ENCODE measurements at regions not wholly inside any gene's neighbourhood (a gene's known extent, or its start where the extent isn't known, plus 50 kb on each side); places are given as distances from the start of the nearest gene placed in this dataset.

DNA sequence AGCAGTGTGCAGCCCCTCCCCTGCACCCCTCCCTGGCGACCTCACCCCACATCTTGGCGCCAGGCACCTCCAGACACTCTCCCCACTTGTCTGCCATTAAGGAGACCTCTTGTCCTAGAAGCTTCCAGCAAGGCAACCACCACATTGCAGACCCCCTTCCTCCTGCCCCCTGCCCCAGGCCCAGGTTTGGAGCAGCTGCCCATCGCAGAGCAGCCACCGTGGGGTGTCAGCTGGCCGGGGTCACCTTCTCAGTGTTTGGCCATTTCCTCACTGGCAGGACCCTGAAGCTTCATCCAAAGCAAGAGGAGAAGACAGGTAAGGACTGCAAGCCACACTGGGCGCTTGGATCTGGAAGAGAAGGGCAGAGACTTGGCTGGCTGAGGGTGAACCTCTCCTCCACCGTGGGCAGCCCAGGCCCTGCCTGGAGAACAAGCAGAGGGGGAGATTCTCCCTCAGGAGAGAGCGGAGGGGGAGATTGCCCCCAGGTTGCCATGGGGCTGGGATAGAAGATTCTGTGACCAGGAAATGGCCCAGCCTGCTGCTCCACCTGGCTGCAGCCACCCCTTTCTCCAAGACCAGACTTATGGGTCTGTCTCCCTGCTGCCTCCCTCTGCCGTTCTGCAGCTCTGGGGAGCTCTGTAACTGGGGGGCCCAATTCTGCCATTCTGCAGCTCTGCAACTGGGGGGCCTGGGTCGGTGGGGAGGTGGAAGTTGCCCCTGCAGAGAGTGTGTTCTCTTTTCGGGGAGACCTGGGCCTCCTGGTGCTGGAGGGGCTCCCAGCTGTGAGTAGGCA lies 72.9 kb upstream of the C14orf180 start:
- no peak for DNase-seq

DNA sequence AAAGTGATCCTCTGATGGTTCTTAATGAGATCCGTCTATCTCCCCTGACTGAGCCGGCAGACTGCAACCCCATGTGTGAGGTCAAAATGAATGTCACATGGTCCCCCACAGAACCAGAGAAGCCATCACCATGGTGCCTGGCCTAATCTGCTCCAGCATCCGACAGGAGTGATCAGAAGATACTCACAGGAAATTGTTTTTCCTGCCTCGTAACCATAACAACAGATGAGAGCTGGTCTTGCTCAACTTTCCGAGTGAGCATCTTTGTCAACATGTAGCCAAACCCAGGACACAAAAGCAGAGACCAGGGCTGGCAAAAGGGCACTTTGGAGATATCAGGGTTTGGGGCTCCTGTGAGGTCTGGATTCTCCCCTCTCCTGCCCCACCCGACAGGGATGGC lies 72.1 kb upstream of the C14orf180 start:
- no peak for DNase-seq

DNA sequence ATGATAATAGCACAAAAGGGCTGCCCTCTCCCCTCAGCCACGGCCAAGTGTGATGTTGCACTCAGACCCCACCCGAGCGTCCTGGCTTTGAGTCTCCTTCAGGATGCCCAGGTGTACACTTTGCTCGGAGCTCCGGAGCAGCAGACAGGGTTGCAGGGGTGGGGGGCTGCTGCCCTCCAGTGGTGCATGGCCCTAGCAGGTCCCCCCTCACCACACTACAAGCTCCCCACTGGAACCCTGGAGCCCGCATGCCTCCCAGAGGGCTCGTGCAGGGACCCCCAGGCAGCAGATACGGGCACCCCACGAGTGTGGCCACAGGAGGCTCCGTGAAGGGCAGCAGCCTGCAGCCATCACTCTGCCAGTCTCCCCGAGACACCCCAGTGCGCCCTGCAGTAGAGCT lies 69.9 kb upstream of the C14orf180 start:
- no peak for DNase-seq

DNA sequence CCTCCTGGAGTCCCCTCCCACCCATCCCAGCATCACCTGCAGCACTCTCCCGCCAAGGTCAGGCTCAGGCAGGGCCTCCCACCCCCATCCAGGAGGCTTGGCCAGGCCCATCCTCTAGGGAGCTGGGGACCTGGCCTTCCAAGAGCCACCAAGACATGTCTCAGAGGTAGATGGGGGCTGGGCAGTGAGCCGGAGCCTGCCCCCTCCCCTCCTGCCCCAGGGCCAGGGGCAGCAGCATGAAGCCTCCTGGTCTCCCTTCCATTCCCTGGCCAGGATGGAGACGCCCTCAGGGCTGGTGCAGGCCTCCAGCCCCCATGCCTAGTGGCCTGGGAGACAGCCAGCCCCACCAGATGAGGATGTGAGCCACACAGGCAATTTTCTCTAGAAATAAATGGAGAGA lies 69.3 kb upstream of the C14orf180 start:
- DNase-seq: no peak

DNA sequence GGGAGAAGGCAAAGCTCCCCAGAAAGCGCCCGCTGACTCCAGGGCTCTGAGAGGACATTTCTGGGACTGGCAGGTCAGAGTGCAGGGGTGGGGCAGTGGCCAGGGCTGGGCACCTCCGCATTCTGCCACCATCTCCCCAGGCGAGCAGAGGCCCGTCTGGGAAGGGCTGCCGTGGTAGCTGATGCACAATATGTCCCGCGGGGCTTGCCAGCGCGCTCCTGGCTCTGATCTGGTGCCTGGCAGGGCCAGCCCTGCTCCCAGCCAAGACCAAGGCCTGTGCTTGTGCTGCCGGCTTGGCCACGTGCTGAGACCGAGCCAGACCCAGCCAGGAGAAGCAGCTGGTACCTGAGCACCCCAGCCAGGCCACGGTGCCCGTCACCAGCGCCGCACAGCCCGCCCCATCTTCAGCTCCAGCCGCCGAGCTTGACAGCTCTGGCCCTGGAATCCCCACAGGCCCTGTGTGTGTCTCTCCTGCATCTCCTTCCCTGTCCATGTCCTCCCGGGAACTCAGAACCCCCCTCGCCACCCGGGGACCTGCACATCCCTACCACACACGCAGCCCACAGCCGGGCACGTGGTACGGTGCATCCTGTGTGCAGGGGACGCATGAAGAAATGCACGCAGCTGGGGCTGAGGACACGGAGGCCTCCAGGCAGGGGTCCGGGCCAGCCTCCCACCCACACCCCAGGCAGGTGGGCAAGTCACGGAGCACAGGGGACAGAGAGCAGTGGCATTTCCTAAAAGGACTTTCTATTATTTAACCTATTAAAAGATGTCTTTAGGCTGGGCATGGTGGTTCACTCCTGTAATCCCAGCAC lies 68.6 kb upstream of the C14orf180 start:
- DNase-seq: peak; percentile 17

DNA sequence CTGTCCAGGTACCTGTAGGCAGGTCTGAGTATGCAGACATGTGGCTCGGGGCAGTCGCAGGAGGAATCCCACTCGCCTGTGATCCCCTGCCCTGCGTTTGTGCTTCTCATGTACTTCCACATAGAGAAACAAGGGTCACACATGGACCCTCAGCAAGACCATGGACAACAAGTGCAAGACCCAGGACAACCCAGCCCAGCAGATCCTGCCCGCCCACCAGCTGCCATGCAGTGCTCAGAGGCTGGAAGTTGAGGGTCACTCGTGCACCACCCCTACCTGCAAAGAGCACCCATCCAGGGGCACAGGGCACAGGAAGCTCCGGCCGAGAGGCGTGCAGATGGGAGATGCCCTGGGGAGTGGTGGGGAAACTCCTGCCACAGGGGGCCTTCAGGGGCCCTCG lies 67.5 kb upstream of the C14orf180 start:
- no peak for DNase-seq

DNA sequence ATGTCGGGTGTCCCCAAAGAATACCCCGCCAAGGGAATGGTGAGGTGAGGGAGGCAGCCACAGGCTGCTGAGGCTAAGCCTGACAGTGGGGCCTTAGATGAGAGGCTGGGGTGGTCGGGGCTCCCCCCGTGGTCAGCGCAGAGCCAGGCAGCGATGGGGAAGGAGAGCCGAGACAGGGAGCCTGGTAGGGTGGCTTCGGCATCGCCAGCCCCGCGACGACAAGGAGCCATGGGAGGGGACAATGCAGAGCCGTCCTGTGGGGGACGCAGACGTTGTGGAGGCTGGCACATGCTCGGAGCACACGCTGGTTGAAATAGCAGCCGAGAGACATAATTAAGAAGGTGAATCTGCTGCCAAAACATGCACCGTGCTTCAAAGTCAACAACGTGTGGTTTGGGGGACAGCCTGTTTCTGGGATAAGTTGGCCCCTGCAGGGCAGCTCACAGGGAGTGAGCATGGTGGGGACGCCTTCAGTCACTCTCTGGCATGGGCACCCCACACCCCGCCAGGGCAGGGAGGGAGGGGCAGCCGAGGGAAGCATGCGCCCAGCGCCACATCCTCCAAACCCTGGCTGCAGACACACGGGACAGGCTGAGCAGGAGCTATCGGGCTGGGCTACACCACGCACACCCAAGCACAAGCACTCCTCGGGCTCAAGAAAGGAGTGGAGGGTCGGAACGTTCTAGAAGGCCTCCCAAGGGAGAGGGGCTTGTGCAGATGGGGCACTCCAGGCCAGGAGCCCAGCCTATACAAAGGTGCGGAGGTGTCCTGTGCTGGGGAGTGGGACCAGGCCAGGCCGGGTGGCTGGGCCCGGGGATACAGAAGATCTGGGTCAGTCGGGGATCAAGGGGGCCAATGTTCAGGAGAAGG lies 66.6 kb upstream of the C14orf180 start:
- no peak for DNase-seq

DNA sequence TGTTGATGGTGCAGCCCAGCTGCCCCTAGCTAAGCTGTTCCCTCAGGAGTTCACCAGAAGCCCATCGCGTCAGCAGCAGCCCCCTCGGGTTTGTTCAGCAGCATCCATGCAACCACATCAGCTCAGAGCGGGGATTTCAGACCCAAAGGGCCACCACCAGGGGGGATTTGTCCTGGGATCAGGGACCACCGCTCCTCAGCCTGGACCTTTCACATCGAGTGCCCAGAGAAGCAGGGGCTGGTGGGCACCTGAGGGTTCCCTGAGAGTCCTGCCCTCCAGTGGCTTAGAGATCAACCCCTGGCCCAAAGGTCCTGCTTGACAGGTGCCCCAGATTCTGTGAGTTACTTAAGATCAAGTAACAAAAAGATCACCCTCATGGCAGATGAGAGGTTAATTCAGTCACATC lies 65.9 kb upstream of the C14orf180 start:
- DNase-seq: no peak

DNA sequence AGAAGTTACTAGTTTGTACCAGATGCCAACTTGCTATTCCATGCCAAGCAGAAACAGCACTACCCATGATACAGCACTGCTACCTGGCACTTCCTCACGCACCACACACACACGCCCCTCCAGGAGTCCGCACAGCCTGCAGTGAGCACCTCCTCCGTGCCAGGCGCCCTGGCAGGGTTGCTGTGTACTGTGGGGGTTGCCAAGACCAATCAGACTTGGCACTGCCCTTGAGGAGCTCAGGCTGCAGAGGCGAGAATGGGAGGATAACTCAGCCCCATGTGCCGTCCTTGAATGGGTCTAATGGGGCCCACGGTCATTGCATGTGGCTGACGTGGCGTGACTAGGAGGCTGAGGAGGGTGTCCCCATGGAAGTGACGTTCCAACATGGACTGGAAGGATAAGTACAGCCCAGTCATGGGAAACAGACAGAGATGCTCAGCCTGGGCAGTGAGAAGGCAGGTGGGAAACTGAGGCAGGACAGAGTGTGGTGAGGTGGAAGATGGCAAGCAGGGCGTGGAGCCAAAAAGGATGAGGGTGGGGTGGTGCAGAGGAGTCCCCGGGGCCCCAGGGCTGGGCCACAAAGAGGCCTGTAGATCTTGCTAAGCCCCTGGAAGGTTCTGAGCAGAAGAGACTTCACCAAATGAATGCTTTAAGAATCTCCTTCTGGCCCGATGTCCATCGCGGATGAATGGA lies 65.3 kb upstream of the C14orf180 start:
- DNase-seq: no peak

DNA sequence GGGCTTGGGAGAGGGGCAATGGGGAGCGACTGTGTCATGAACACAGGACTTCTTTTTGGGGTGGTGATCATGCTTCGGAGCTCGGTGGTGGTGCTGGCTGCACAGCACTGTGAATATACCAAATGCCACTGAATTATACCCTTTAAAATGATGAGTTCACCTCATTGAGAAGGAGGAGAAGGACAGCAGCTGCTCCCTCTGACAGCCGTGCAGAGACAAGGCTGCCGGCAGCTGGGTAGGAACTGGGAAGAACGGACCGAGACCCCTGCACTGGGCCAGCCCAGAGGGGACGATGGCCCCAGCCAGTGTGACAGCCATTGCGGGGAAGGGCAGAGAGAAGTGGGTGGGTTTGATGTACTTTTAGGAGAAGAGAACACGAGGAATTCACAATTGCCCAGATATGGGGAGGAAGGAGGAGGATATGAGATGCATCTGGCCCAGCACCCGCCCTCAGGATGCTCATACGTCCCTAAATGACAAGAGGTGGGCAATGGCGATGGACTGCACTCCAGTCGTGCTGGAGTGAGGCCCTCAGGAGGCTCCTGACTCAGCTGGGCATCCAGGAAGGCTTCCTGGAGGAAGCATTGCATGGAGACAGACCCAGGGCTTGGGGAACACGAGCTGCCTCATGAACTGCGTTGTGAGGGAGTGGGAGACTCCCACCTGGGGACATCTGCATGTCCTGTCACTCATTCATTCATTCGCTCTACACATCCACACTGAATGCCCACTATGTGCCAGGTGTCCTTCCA lies 64.3 kb upstream of the C14orf180 start:
- DNase-seq: no peak

DNA sequence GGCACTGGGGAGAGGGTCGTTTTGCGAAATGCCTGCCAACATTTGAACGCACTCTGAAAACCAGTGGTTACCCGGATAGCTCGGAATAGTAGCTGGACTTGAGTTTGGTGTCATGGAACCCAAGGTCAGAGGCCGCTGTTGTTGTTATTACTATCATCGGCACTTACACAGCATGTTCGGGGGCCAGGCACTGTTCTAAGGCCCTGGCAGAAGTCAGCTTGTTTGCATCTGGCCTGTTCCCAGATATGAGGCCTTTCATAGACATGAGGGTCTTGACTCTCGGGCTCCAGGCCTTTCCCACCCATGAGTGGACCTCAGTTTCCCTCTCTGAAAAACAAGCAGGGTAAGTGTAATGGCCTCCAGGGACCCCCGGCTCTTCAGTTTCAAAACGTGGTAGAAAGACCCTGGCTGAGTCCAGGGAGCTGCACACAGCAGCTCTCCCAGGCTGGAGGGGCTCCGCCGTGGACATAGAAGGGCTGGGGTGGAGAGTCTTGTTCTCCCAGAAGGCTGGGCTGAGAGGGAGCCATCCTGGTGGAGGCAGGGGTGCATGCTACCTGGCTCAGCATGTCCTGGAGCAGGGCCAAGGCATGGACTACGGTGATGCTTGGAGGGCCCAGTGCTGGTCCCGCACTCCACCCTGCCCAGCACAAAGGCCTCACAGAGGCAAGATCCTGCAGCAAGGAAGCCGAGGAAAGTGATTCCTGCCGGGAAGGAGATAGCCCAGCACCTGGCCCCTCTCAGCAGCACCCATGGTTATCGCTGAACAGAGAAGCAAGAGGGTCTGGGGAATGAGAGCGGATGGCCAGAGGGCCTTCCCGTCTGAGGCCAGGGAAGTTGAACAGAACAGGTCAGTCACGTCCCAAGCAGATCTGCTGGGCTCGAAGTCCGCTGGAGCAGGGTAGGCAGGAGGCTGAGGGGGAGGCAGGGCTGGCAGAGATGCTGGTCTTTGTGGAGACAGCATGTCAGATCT lies 63.5 kb upstream of the C14orf180 start:
- DNase-seq: no peak

DNA sequence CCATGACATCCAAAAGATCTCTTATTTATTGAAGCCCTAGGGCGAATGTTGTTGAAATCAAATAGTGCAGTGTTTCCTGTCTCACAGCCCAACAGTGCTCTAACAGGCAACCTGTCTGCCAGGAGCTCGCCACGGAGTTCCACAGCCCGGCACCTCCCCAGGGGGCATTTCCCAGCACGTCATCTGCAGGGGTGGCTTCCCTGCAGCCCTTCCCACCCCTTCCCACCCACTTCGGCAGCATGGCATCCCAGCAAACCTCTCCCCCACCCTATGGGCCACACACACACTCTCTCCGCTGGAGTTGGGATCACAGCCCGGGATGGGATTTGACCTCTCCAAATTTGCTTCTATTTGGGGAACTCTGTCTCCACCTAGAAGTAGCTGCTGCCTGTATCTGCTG lies 62.7 kb upstream of the C14orf180 start:
- DNase-seq: no peak

DNA sequence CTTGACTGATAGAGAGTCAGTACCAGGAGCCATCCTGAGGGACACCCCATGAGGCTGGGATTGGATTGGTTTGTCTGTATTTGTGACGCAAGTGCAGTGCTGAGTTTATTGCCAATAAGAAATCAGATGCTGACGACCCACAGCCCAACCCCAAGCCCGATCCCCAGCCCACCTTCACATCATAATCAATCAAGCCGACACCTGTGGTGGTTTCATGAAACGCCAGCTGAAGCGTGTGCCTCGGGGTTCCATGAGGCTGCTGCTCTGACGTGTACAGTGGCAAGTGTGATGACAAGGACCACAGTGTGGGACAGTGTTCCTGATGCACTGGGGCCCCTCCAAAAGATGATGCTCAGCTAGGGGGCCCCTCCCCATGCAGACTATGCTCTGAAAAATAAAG lies 62.1 kb upstream of the C14orf180 start:
- DNase-seq: no peak

DNA sequence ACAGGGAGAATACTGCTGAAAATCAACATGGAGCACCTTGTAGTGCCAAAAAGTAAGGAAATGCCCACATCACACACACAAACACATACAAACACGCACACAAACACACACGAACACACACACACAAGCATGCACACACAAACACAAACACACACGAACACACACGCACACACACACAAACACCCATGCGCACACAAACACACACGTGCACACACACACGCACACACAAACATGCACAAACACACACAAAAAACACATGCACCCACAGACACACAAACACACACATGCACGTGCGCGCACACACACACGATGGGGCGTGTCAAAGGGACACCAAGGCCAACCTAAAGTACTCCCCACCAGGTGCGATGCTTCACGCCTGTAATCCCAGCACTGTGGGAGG lies 61.7 kb upstream of the C14orf180 start:
- DNase-seq: no peak

DNA sequence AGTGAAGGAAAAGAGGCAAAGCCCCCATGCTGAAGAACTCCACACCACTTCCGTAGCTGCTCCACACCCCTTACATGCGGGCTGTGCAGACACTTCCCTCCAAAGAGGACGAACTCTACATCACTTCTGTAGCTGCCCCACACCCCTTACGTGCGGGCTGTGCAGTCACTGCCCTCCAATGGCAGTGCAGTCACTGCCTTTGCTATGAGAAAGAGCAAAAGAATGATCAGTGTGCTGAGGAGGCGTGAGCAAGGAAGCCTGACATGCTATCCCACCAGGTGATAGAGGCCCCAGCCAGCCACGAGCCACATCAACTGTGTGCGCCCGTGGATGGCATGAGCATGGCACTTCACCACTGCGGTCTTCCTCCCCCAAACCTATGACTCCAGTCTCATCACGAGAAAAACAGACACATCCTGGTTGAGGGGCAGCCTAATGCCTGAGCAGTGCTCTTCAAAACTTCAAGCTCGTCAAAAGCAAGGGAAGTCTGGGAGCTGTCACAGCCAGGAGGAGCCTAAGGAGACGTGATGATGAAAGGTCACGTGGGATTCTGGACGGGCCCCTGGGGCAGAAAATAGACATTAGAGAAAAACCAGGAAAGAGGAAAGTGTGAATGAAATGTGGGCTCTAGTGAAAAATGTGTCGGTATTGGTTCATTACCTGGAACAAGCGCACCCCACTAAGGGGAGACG lies 60.8 kb upstream of the C14orf180 start:
- no peak for DNase-seq

DNA sequence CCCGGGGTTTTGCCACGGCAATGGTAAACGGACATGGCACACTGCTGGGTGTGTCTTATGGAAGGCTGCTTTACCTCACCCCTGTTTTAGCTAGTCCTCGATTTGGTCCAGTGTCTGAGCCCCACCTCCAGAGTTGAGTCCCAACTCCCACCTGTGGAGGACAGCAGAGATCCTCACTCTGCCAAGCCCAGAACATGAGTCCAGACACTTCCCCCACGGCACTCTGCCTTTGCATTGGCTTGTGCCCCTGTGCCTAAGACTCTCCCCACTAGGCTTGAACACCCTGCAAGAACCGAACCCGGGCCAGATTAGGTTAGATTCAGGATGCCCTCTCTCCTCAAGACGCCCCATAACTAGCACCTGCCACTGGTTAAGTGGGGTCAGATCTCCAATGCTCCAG lies 59.8 kb upstream of the C14orf180 start:
- DNase-seq: no peak

DNA sequence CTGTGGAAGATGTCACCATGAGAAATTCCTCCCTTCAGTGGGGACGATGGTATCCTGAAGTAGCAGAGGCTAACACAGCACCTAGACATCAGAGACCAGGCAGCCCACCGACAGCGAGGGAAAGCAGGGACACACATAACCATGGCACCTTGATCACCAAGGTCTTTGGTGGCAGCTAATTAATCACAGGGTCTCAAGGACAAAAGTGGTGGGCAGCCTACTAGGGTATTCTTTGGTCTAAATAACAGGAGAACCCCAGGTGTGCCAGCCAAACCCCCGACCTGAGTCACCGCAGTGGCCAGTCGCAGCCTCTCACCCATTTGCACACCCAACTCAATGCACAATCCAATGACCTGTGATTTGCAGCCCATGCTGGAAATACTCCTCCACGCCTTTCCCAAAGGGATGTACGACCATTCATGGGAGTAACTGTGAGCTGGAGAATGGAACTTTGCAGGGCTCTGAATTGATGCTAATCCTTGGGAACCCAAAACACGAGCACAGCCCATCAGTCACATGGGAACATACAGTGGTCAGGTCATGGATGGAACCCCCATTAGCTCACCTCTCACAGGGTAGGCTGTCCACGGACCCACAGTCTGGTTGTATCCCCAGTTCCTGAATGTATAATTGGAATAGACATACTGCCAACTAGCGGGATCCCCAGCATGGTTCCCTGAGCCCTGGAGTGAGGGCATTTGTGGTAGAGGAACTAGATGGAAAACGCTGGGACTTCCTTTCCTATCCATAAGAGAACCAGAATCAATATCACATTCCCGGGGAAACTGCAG lies 58.7 kb upstream of the C14orf180 start:
- no peak for DNase-seq

DNA sequence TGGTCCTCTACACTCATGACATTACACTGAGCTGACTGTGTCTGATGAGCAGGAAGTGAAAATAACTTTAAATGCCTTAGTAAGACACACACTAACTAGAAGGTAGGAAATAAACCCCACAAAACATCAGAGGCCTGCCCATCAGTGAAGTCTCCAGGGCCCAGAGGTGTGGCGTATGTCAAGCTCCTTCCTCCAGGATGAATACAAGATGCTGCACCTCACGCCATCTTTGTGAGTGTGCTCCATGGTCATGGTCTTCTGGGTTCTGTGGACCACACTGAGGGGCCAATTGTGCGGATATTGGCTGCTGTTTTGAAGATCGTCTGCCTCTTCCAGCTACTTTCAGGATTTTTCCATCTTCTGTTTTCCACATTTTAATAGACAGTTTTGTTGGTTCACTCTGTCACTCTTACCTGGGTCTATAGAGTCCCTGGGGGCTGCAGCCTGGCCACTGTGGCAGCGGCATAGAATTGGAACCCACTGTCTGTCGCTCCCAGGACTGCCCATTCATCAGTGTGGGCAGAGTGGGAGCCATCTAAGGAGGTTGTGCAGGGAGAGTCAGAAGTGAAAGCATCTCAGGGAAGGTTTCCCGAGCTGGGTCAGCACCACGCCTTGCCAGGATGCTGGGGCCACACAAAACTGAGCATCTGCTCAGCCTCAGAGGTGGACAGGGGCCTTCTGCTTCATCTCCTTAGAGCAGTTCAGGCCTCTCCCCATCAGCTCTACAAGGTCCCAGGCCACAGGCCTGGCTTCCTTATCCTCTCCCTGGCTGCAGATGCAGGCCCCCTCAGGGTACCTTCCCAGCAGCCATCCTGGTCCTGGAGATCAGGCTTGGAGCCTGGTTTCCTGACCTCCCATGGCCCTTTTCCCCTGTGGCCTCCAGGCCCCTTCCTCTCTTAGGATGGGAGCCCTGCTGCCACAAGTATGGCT lies 57.5 kb upstream of the C14orf180 start:
- no peak for DNase-seq

Data from DMS 273 treated with DMSO at 0.1 percent for 48 hours (cell line).